Neural cell (in vitro differentiated cells): ENCODE measurements at regions not wholly inside any gene's neighbourhood (a gene's known extent, or its start where the extent isn't known, plus 50 kb on each side); places are given as distances from the start of the nearest gene placed in this dataset.

Experiments used
- H2AFZ ChIP-seq: fragments of 200-600, 300-800 bp; sonication (generic), shearing (Covaris generic); 2 replicates; pipeline ENCODE4 v1.6.0; 2014; ENCODE audit warnings: low read depth, mild to moderate bottlenecking, antibody characterized with exemption, low read length, moderate library complexity
- H3F3A ChIP-seq: fragments of 200-600 bp; shearing (Covaris generic); 2 replicates; pipeline ENCODE4 v1.6.1; 2016; ENCODE audit warnings: mild to moderate bottlenecking, moderate library complexity, mixed read lengths, antibody characterized with exemption, low read length; ENCODE audit not compliant: insufficient read depth, poor library complexity, severe bottlenecking
- H3K27ac ChIP-seq: fragments of 200-600, 300-800 bp; sonication (generic), shearing (Covaris generic); 2 replicates; pipeline ENCODE4 v1.5.1; 2014; ENCODE audit warnings: mild to moderate bottlenecking, low read length, moderate library complexity
- H3K27me3 ChIP-seq: fragments of 300-800, 200-600 bp; sonication (generic), shearing (Covaris generic); 2 replicates; pipeline ENCODE4 v1.6.0; 2014; ENCODE audit warnings: mild to moderate bottlenecking, low read depth, low read length, moderate library complexity; ENCODE audit not compliant: insufficient read depth
- H3K36me3 ChIP-seq: fragments of 300-800, 200-600 bp; sonication (generic), shearing (Covaris generic); 2 replicates; pipeline ENCODE4 v1.5.1; 2014; ENCODE audit warnings: mild to moderate bottlenecking, antibody characterized with exemption, low read length, moderate library complexity; ENCODE audit not compliant: insufficient read depth
- H3K4me2 ChIP-seq: fragments of 300-800, 200-600 bp; sonication (generic), shearing (Covaris generic); 2 replicates; pipeline ENCODE4 v1.6.0; 2014; ENCODE audit warnings: mild to moderate bottlenecking, low read length
- H3K4me3 ChIP-seq: fragments of 300-800, 200-600 bp; sonication (generic), shearing (Covaris generic); 2 replicates; pipeline ENCODE4 v1.5.1; 2014; ENCODE audit warnings: mild to moderate bottlenecking, low read length, moderate library complexity
- H3K79me2 ChIP-seq: fragments of 200-600 bp; shearing (Covaris generic); replicated peaks from 2 replicates; pipeline ENCODE4 v1.6.0; 2014; ENCODE audit warnings: mild to moderate bottlenecking, low read length, moderate library complexity; ENCODE audit not compliant: insufficient read depth
- H3K9ac ChIP-seq: fragments of 300-800, 200-600 bp; sonication (generic), shearing (Covaris generic); 2 replicates; pipeline ENCODE4 v1.6.1; 2016; ENCODE audit warnings: mild to moderate bottlenecking, low read length, mixed read lengths
- H3K9me2 ChIP-seq: fragments of 200-600 bp; shearing (Covaris generic); 2 replicates; pipeline ENCODE4 v1.6.1; 2016; ENCODE audit warnings: mild to moderate bottlenecking, low read length, mixed read lengths; ENCODE audit not compliant: insufficient read depth
- H3K9me3 ChIP-seq: fragments of 200-600, 300-800 bp; sonication (generic), shearing (Covaris generic); 2 replicates; pipeline ENCODE4 v1.6.1; 2016; ENCODE audit warnings: mild to moderate bottlenecking, mixed run types, low read length, moderate library complexity, mixed read lengths
- H4K20me1 ChIP-seq: fragments of 200-600 bp; shearing (Covaris generic); 2 replicates; pipeline ENCODE4 v1.6.1; 2016; ENCODE audit warnings: mild to moderate bottlenecking, mixed run types; ENCODE audit not compliant: insufficient read depth
- EP300 ChIP-seq: fragments of 450-650 bp; conservative IDR thresholded peaks from 2 replicates; pipeline ENCODE4 v1.6.1; 2014; ENCODE audit warnings: antibody characterized with exemption, mild to moderate bottlenecking, moderate library complexity; ENCODE audit not compliant: poor library complexity, severe bottlenecking
- EZH2 ChIP-seq: fragments of 200-600, 300-800 bp; shearing (Covaris generic), sonication (generic); IDR thresholded peaks from 2 replicates; pipeline ENCODE4 v1.6.1; 2014; ENCODE audit warnings: antibody characterized with exemption, low read length, borderline replicate concordance, mild to moderate bottlenecking; ENCODE audit not compliant: insufficient read depth, poor library complexity, severe bottlenecking
- MXI1 ChIP-seq: fragments of 450-650 bp; conservative IDR thresholded peaks from 2 replicates; pipeline ENCODE4 v1.6.1; 2014; ENCODE audit warnings: antibody characterized with exemption, mild to moderate bottlenecking; ENCODE audit not compliant: poor library complexity, severe bottlenecking
- POLR2AphosphoS5 ChIP-seq: IDR thresholded peaks from 2 replicates; pipeline ENCODE4 v1.6.1; 2012
- RAD21 ChIP-seq: fragments of 450-650 bp; conservative IDR thresholded peaks from 2 replicates; pipeline ENCODE4 v1.6.1; 2014; ENCODE audit warnings: antibody characterized with exemption, mild to moderate bottlenecking, moderate library complexity
- REST ChIP-seq: IDR thresholded peaks from 2 replicates; pipeline ENCODE4 v1.6.1; 2012; ENCODE audit warnings: borderline replicate concordance
- SMC3 ChIP-seq: fragments of 450-650 bp; conservative IDR thresholded peaks from 2 replicates; pipeline ENCODE4 v1.6.1; 2014; ENCODE audit warnings: antibody characterized with exemption, mild to moderate bottlenecking, moderate library complexity; ENCODE audit not compliant: poor library complexity
- TAF1 ChIP-seq: IDR thresholded peaks from 2 replicates; pipeline ENCODE4 v1.6.1; 2012; ENCODE audit warnings: low read depth
- TF ChIP-seq, protein P1 (sequence below): fragments of 450-650 bp; IDR thresholded peaks from 2 replicates; pipeline ENCODE4 v1.5.1; 2014; ENCODE audit warnings: antibody characterized with exemption, mild to moderate bottlenecking, moderate library complexity; ENCODE audit not compliant: poor library complexity, severe bottlenecking

- Histone ChIP-seq H3K36me3 (no peaks in the 10 kb centered on the region), H3K9me3 (no peaks in the 10 kb centered on the region), H3K9ac (no peak overlapping the region), H2AFZ (no peak overlapping the region), H3K27me3 (no peaks in the 10 kb centered on the region), H3K4me2 (no peak overlapping the region), H4K20me1 (no peaks in the 10 kb centered on the region), H3K9me2 (no peaks in the 10 kb centered on the region), H3K79me2 (peaks cover 4% of the 10 kb centered on the region), H3K27ac (no peak overlapping the region), H3F3A (no peaks in the 10 kb centered on the region), H3K4me3 (no peak overlapping the region)
- TF ChIP-seq EZH2 = no peak
- TF ChIP-seq MXI1 = no peak
- TF ChIP-seq SMC3 = no peak
- TF ChIP-seq TAF1 = no peak
- no peak for TF ChIP-seq EP300
- TF ChIP-seq POLR2AphosphoS5 = no peak
- no peak for TF ChIP-seq RAD21
- TF ChIP-seq, protein P1, sequence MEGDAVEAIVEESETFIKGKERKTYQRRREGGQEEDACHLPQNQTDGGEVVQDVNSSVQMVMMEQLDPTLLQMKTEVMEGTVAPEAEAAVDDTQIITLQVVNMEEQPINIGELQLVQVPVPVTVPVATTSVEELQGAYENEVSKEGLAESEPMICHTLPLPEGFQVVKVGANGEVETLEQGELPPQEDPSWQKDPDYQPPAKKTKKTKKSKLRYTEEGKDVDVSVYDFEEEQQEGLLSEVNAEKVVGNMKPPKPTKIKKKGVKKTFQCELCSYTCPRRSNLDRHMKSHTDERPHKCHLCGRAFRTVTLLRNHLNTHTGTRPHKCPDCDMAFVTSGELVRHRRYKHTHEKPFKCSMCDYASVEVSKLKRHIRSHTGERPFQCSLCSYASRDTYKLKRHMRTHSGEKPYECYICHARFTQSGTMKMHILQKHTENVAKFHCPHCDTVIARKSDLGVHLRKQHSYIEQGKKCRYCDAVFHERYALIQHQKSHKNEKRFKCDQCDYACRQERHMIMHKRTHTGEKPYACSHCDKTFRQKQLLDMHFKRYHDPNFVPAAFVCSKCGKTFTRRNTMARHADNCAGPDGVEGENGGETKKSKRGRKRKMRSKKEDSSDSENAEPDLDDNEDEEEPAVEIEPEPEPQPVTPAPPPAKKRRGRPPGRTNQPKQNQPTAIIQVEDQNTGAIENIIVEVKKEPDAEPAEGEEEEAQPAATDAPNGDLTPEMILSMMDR = no peak
- no peak for TF ChIP-seq REST
Observed at GRCh38 chr15:47414207-47414606, 303.1 kb upstream of the SEMA6D start.

DNA sequence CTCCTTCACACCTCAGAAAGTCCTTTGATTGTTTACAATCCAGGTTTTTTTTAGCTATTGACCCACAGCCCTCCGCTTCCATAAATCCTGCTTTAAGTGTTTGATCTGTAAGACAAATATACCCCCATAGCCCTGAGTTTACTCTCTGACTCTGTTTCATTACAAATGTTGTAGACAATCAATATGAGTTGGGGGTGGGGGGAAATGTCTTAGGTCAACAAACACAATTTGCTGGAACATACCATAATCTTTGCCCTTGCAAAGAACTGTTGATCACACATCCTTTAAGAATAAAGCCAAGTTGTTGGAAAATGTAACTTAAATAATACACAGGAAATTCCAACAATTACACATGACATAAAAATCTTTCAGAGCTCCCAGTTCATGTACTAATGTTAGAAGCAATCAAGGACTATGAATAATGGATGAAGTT is 301.8 kb upstream of the SEMA6D start:
- H2AFZ ChIP-seq = no peak overlapping the region
- H3K9me3 ChIP-seq = no peaks in the 10 kb centered on the region
- H3K4me2 ChIP-seq = no peak overlapping the region
- no peaks in the 10 kb centered on the region for H3K9me2 ChIP-seq
- H4K20me1 ChIP-seq = peaks cover 3% of the 10 kb centered on the region
- no peaks in the 10 kb centered on the region for H3K36me3 ChIP-seq
- TF ChIP-seq SMC3 (no peak), POLR2AphosphoS5 (no peak), MXI1 (no peak), EP300 (no peak), REST (no peak), EZH2 (no peak), RAD21 (no peak), TAF1 (no peak)
- TF ChIP-seq, protein P1 = no peak
- H3F3A ChIP-seq = no peaks in the 10 kb centered on the region
- H3K79me2 ChIP-seq = no peaks in the 10 kb centered on the region
- no peak overlapping the region for H3K27ac ChIP-seq
- no peak overlapping the region for H3K9ac ChIP-seq
- H3K27me3 ChIP-seq = no peaks in the 10 kb centered on the region
- no peak overlapping the region for H3K4me3 ChIP-seq
